ENCODE measurements at regions not wholly inside any gene's neighbourhood (a gene's known extent, or its start where the extent isn't known, plus 50 kb on each side); places are given as distances from the start of the nearest gene placed in this dataset.

DNA sequence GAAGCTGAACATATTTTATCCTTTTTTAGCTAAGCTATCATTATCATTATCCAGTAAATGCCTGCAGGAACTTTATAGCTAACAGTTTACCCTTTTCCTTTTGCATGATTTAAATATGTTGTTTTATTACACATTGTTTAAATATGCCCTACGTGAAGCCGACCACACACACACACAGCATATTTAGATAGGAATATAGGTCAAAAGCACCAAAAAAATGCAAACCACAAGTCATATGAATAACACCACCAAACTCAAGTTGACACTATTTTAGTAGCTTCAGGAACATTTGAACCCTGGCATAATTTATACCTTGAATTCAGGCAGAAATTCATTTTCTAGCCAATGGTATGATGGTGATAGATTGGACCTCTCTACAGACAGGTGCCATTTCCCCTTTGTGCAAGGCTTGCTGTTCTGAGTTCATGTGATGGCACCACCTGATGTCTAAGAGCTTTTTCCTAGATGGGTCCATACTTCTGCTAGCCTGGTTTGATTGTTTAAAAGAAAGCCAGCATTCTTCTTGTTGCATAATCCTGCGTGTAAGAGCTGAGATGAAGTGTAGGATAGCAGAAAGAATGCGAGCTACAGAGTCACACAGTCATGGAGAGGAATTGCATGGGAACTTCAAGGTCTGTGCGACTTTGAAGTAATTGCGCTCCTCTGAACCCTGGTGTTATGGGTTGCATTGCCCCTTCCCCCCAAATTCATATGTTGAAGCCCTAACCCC, 454.8 kb upstream of the SOX5 start:
- TF ChIP-seq POLR2A (IDR thresholded peaks at IDR 0.05) (no peak), CTCF (IDR thresholded peaks at IDR 0.05 in 8 of 11, conservative IDR thresholded peaks at IDR 0.05 in 3 of 11) (no peak), POLR2AphosphoS5 (IDR thresholded peaks at IDR 0.05) (no peak)

Measured in spleen (tissue), 7 donors.